ENCODE measurements at regions not wholly inside any gene's neighbourhood (a gene's known extent, or its start where the extent isn't known, plus 50 kb on each side); places are given as distances from the start of the nearest gene placed in this dataset.
"Not testable (repeated sequence)": the region's sequence is repeated elsewhere in the genome, so short reads cannot be mapped to it uniquely, and the experiment has no call there.

GRCh38 chr13:111064661-111065060 is 50.4 kb upstream of the ARHGEF7 start:
- no peak for DNase-seq

- no peak for DNase-seq
Measured at GRCh38 chr13:111062966-111063365, 52.1 kb upstream of the ARHGEF7 start.

GRCh38 chr13:111062305-111062704 is 52.8 kb upstream of the ARHGEF7 start:
- no peak for DNase-seq

GRCh38 chr13:111061358-111062045 is 53.6 kb upstream of the ARHGEF7 start:
- DNase-seq: no peak

GRCh38 chr13:111060237-111060919 is 54.7 kb upstream of the ARHGEF7 start:
- DNase-seq: no peak

- no peak for DNase-seq
Measured at GRCh38 chr13:111058796-111059506, 56.2 kb upstream of the ARHGEF7 start.

- DNase-seq: not testable (repeated sequence)
Measured at GRCh38 chr13:111058339-111058738, 56.8 kb upstream of the ARHGEF7 start.

- DNase-seq: not testable (repeated sequence)
Measured at GRCh38 chr13:111051726-111052232, 63.3 kb upstream of the ARHGEF7 start.

- DNase-seq: no peak
Measured at GRCh38 chr13:111051041-111051725, 63.9 kb upstream of the ARHGEF7 start.

GRCh38 chr13:111050539-111050879 is 64.6 kb upstream of the ARHGEF7 start:
- no peak for DNase-seq

- peak; percentile 33 for DNase-seq
Measured at GRCh38 chr13:111049791-111050538, 65.1 kb upstream of the ARHGEF7 start.

GRCh38 chr13:111048387-111048786 is 66.7 kb upstream of the ARHGEF7 start:
- no peak for DNase-seq

GRCh38 chr13:111047326-111047725 is 67.8 kb upstream of the ARHGEF7 start:
- DNase-seq: no peak

GRCh38 chr13:111046590-111047141 is 68.4 kb upstream of the ARHGEF7 start:
- DNase-seq: no peak

- DNase-seq: no peak
Measured at GRCh38 chr13:111045170-111045569, 69.9 kb upstream of the ARHGEF7 start.

GRCh38 chr13:111044087-111044830 is 70.9 kb upstream of the ARHGEF7 start:
- no peak for DNase-seq

GRCh38 chr13:111043575-111043982 is 71.5 kb upstream of the ARHGEF7 start:
- no peak for DNase-seq

- no peak for DNase-seq
Measured at GRCh38 chr13:111042661-111043226, 72.4 kb upstream of the ARHGEF7 start.

GRCh38 chr13:111040830-111041229 is 74.3 kb upstream of the ARHGEF7 start:
- no peak for DNase-seq

GRCh38 chr13:111039735-111040134 is 75.4 kb upstream of the ARHGEF7 start:
- no peak for DNase-seq

- no peak for DNase-seq
Measured at GRCh38 chr13:111038887-111039286, 76.2 kb upstream of the ARHGEF7 start.

Data from stimulated activated CD8-positive, alpha-beta memory T cell treated with anti-CD3 and anti-CD28 coated beads, Interleukin-4, amount 100 ng/mL, for 48 hours (primary cell).